GM21723 (cell line): ENCODE measurements at regions not wholly inside any gene's neighbourhood (a gene's known extent, or its start where the extent isn't known, plus 50 kb on each side); places are given as distances from the start of the nearest gene placed in this dataset.

ENCODE experiments used
- ATAC-seq: cut with Tn5 transposase; IDR thresholded peaks from one replicate; pipeline ENCODE4 v1.9.1; 2021; ENCODE audit warnings: mild to moderate bottlenecking, moderate library complexity; ENCODE audit not compliant: unreplicated experiment

GRCh38 chr13:50513300-50513877 lies 330.1 kb downstream of the DLEU7 start:
- ATAC-seq = no peak

GRCh38 chr13:50514249-50514648 lies 329.2 kb downstream of the DLEU7 start:
- ATAC-seq = no peak

GRCh38 chr13:50518131-50518530 lies 325.4 kb downstream of the DLEU7 start:
- no peak for ATAC-seq

GRCh38 chr13:50518781-50519201 lies 324.7 kb downstream of the DLEU7 start:
- ATAC-seq = no peak

GRCh38 chr13:50519866-50520265 lies 323.6 kb downstream of the DLEU7 start:
- ATAC-seq = no peak

GRCh38 chr13:50521006-50521830 lies 322.3 kb downstream of the DLEU7 start:
- no peak for ATAC-seq

- ATAC-seq = no peak
Measured at GRCh38 chr13:50521831-50522149, 321.7 kb downstream of the DLEU7 start.

- ATAC-seq = no peak
Measured at GRCh38 chr13:50522506-50522905, 321.0 kb downstream of the DLEU7 start.

GRCh38 chr13:50523307-50523706 lies 320.2 kb downstream of the DLEU7 start:
- ATAC-seq = no peak

- no peak for ATAC-seq
Measured at GRCh38 chr13:50524560-50524959, 318.9 kb downstream of the DLEU7 start.

- no peak for ATAC-seq
Measured at GRCh38 chr13:50526661-50527071, 316.8 kb downstream of the DLEU7 start.

- ATAC-seq = no peak
Measured at GRCh38 chr13:50527188-50527587, 316.3 kb downstream of the DLEU7 start.

- ATAC-seq = no peak
Measured at GRCh38 chr13:50527612-50528509, 315.6 kb downstream of the DLEU7 start.

- no peak for ATAC-seq
Measured at GRCh38 chr13:50529154-50529882, 314.2 kb downstream of the DLEU7 start.

GRCh38 chr13:50531917-50532899 lies 311.3 kb downstream of the DLEU7 start:
- no peak for ATAC-seq

- ATAC-seq = no peak
Measured at GRCh38 chr13:50535050-50535449, 308.4 kb downstream of the DLEU7 start.

- ATAC-seq = no peak
Measured at GRCh38 chr13:50537029-50537428, 306.5 kb downstream of the DLEU7 start.

- no peak for ATAC-seq
Measured at GRCh38 chr13:50539791-50540530, 303.5 kb downstream of the DLEU7 start.

- no peak for ATAC-seq
Measured at GRCh38 chr13:50543141-50543540, 300.4 kb downstream of the DLEU7 start.
